SK-N-SH (cell line): ENCODE measurements at regions not wholly inside any gene's neighbourhood (a gene's known extent, or its start where the extent isn't known, plus 50 kb on each side); places are given as distances from the start of the nearest gene placed in this dataset.

Source experiments
- CTCF ChIA-PET: fragments of 300-600, 350-600 bp; formaldehyde crosslinking; extraction: SDS; loops from one replicate; lab custom pipeline; 2021; lab: Yijun Ruan, JAX
- POLR2A ChIA-PET: fragments of 350-600 bp; sonication (Branson Sonifier 250); formaldehyde crosslinking; extraction: SDS; loops from one replicate; lab custom pipeline; 2020; ENCODE audit warnings: antibody characterized with exemption, inconsistent platforms; lab: Yijun Ruan, JAX
- DNase-seq: peaks from one replicate; pipeline ENCODE4 v3.0.0; 2012
- H2AFZ ChIP-seq: fragments of 200-600 bp; sonication (generic); 2 replicates; pipeline ENCODE4 v1.8.1; 2016; ENCODE audit warnings: antibody characterized with exemption, mild to moderate bottlenecking, low read depth
- H3F3A ChIP-seq: fragments of 200-600 bp; sonication (generic); replicated peaks from 2 replicates; pipeline ENCODE3; 2016; ENCODE audit warnings: antibody characterized with exemption, mild to moderate bottlenecking; ENCODE audit not compliant: insufficient read depth
- H3K27ac ChIP-seq, 2 experiments: fragments of 200-500 bp in 1 of 2; fragments of 200-600 bp in 1 of 2; sonication (Bioruptor generic) in 1 of 2; sonication (generic), shearing (Covaris generic) in 1 of 2; 2 replicates each; pipeline versions ENCODE4 v1.5.1 to v1.6.1; 2014 to 2016; ENCODE audit warnings: low read depth in 2 of 2, inconsistent platforms in 1 of 2, low read length in 1 of 2, mild to moderate bottlenecking in 1 of 2, mixed read lengths in 1 of 2
- H3K27me3 ChIP-seq: fragments of 200-600 bp; sonication (generic), shearing (Covaris generic); 2 replicates; pipeline ENCODE4 v1.6.1; 2016; ENCODE audit warnings: mixed run types; ENCODE audit not compliant: insufficient read depth
- H3K36me3 ChIP-seq, 2 experiments: fragments of 200-500 bp in 1 of 2; fragments of 200-600 bp in 1 of 2; sonication (Bioruptor generic) in 1 of 2; sonication (generic) in 1 of 2; replicated peaks in 1 of 2; 2 replicates each; pipeline versions ENCODE3 to v1.5.1; 2014 to 2016; ENCODE audit warnings: low read length in 1 of 2, mild to moderate bottlenecking in 1 of 2; ENCODE audit not compliant: insufficient read depth in 2 of 2, control insufficient read depth in 1 of 2
- H3K4me1 ChIP-seq, 2 experiments: fragments of 200-500 bp in 1 of 2; fragments of 200-600 bp in 1 of 2; sonication (Bioruptor generic) in 1 of 2; sonication (generic), shearing (Covaris generic) in 1 of 2; 2 replicates each; pipeline versions ENCODE4 v1.5.1 to v1.6.1; 2014 to 2016; ENCODE audit warnings: low read depth in 1 of 2, low read length in 1 of 2, mixed run types in 1 of 2; ENCODE audit not compliant: insufficient read depth in 2 of 2, control insufficient read depth in 1 of 2
- H3K4me2 ChIP-seq: fragments of 200-600 bp; sonication (generic), shearing (Covaris generic); 2 replicates; pipeline ENCODE4 v1.6.1; 2017; ENCODE audit warnings: mixed run types
- H3K4me3 ChIP-seq, 2 experiments: fragments of 200-500 bp in 1 of 2; fragments of 200-600 bp in 1 of 2; sonication (Bioruptor generic) in 1 of 2; sonication (generic), shearing (Covaris generic) in 1 of 2; 2 replicates each; pipeline versions ENCODE4 v1.5.1 to v1.8.1; 2014 to 2016; ENCODE audit warnings: low read depth in 2 of 2, inconsistent platforms in 1 of 2, low read length in 1 of 2, mild to moderate bottlenecking in 1 of 2, mixed read lengths in 1 of 2, moderate library complexity in 1 of 2
- H3K79me2 ChIP-seq: fragments of 200-600 bp; sonication (generic); 2 replicates; pipeline ENCODE4 v1.8.1; 2017; ENCODE audit warnings: mild to moderate bottlenecking; ENCODE audit not compliant: insufficient read depth
- H3K9ac ChIP-seq: fragments of 200-600 bp; sonication (generic); 2 replicates; pipeline ENCODE4 v1.6.1; 2017; ENCODE audit warnings: mixed run types
- H3K9me2 ChIP-seq: fragments of 200-600 bp; sonication (generic); 2 replicates; pipeline ENCODE4 v1.6.1; 2017; ENCODE audit warnings: mixed run types
- H3K9me3 ChIP-seq: fragments of 200-600 bp; sonication (generic); 2 replicates; pipeline ENCODE4 v1.6.1; 2017; ENCODE audit warnings: mixed run types, mild to moderate bottlenecking, moderate library complexity
- H4K20me1 ChIP-seq: fragments of 200-600 bp; sonication (generic); 2 replicates; pipeline ENCODE4 v1.6.1; 2017; ENCODE audit warnings: mild to moderate bottlenecking, mixed run types; ENCODE audit not compliant: insufficient read depth
- CHD2 ChIP-seq: fragments of 150-350 bp; IDR thresholded peaks from 2 replicates; pipeline ENCODE4 v1.6.1; 2018; ENCODE audit warnings: low read length; ENCODE audit not compliant: partially characterized antibody
- EP300 ChIP-seq, 2 experiments: IDR thresholded peaks; 2 replicates each; pipeline versions ENCODE4 v1.4.0 to v1.6.1; 2012; ENCODE audit warnings: borderline replicate concordance in 1 of 2, low read depth in 1 of 2, low read length in 1 of 2
- FOXJ3 ChIP-seq: sonication (generic); formaldehyde crosslinking; IDR thresholded peaks from 2 replicates; pipeline ENCODE4 v1.5.1; 2020; ENCODE audit warnings: mild to moderate bottlenecking, missing genetic modification reagents
- GABPA ChIP-seq: IDR thresholded peaks from 2 replicates; pipeline ENCODE4 v1.4.0; 2012; ENCODE audit warnings: low read depth, mild to moderate bottlenecking
- GATA2 ChIP-seq: sonication (generic); formaldehyde crosslinking; IDR thresholded peaks from 2 replicates; pipeline ENCODE4 v1.5.0; 2020; ENCODE audit warnings: mild to moderate bottlenecking, missing genetic modification reagents
- IRF3 ChIP-seq: fragments of 150-350 bp; IDR thresholded peaks from 2 replicates; pipeline ENCODE4 v1.6.1; 2016; ENCODE audit warnings: mild to moderate bottlenecking, low read depth, low read length
- NFIC ChIP-seq: IDR thresholded peaks from 2 replicates; pipeline ENCODE4 v1.4.0; 2012; ENCODE audit warnings: borderline replicate concordance
- NRF1 ChIP-seq: IDR thresholded peaks from 2 replicates; pipeline ENCODE4 v1.6.1; 2012; ENCODE audit warnings: low read depth, mild to moderate bottlenecking, low read length
- POLR2AphosphoS5 ChIP-seq: IDR thresholded peaks from 2 replicates; pipeline ENCODE4 v1.6.1; 2012; ENCODE audit warnings: low read depth, low read length
- RCOR1 ChIP-seq: fragments of 150-350 bp; IDR thresholded peaks from 2 replicates; pipeline ENCODE4 v1.6.1; 2017; ENCODE audit warnings: antibody characterized with exemption, low read length
- RFX5 ChIP-seq: IDR thresholded peaks from 2 replicates; pipeline ENCODE4 v1.6.1; 2012; ENCODE audit warnings: mild to moderate bottlenecking, improper control_type of control experiment, low read length
- SIN3A ChIP-seq: IDR thresholded peaks from 2 replicates; pipeline ENCODE4 v1.6.1; 2012; ENCODE audit warnings: low read depth, mild to moderate bottlenecking, low read length, moderate library complexity, borderline replicate concordance
- SMC3 ChIP-seq: IDR thresholded peaks from 2 replicates; pipeline ENCODE4 v1.6.1; 2012; ENCODE audit warnings: low read depth, low read length, improper control_type of control experiment
- TAF1 ChIP-seq: IDR thresholded peaks from 2 replicates; pipeline ENCODE4 v1.6.1; 2012; ENCODE audit warnings: low read depth, mild to moderate bottlenecking, low read length, moderate library complexity, borderline replicate concordance
- TCF12 ChIP-seq: IDR thresholded peaks from 2 replicates; pipeline ENCODE4 v1.4.0; 2012
- USF2 ChIP-seq: fragments of 150-350 bp; IDR thresholded peaks from 2 replicates; pipeline ENCODE4 v1.6.1; 2017; ENCODE audit warnings: antibody characterized with exemption, low read length, low read depth, borderline replicate concordance
- WGBS: methylation state at CpG from one replicate; pipeline ENCODE4 v1.1.6; 2017; ENCODE audit warnings: low lambda C conversion rate; 5-methylcytosine and 5-hydroxymethylcytosine counted together
- TF ChIP-seq, protein P1 (sequence below): IDR thresholded peaks from 2 replicates; pipeline ENCODE4 v1.4.0; 2012; ENCODE audit warnings: low read depth, borderline replicate concordance
- TF ChIP-seq, protein P2 (sequence below): IDR thresholded peaks from 2 replicates; pipeline ENCODE4 v1.6.1; 2012; ENCODE audit warnings: mild to moderate bottlenecking, low read depth, low read length, moderate library complexity
- TF ChIP-seq, protein P3 (sequence below): IDR thresholded peaks from 2 replicates; pipeline ENCODE4; 2012

DNA sequence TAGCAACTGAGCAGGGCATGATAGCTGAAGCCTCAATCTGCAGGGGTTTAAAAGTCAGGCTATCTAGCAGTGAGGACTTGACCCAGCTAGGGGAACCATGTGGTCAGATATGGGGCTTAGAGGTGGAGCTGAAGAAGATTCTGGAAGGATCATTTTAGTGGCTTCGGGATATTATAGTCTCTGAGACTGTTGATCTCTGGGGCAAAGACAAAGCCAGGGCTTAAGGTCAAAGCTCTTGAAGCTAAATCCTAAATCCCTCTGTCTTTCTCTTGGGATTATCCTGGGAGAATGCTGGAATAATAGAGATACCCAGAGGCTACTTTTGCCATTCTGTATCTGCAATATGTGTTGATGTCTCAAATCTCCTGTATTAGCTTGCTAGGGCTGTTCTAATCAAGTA lies 132.2 kb downstream of the DHX35 start:
- POLR2A ChIA-PET, result no interaction called here
- no peak overlapping the region for H3K4me2 ChIP-seq
- no peaks in the 10 kb centered on the region for H3K9me3 ChIP-seq
- H2AFZ ChIP-seq, result no peak overlapping the region
- H3K9me2 ChIP-seq, result no peaks in the 10 kb centered on the region
- H3K9ac ChIP-seq, result no peak overlapping the region
- no peaks in the 10 kb centered on the region for H3K79me2 ChIP-seq
- no peaks in the 10 kb centered on the region for H3K4me1 ChIP-seq
- CTCF ChIA-PET, result interaction anchor here (0.9 to 21.7 kb wide), 3 partner anchors 14 to 42 kb away, joined by 3 to 444 read pairs (median 4); no protein-coding TSS in a partner anchor
- DNase-seq, result no peak
- no peak for TF ChIP-seq TAF1
- TF ChIP-seq IRF3, result no peak
- no peak for TF ChIP-seq RCOR1
- TF ChIP-seq GABPA, result no peak
- H3K27ac ChIP-seq, result no peak overlapping the region
- no peaks in the 10 kb centered on the region for H3F3A ChIP-seq
- no peaks in the 10 kb centered on the region for H3K27me3 ChIP-seq
- WGBS, result 38% methylated on average over 1 of the region's 1 CpG
- no peaks in the 10 kb centered on the region for H3K36me3 ChIP-seq
- H3K4me3 ChIP-seq, result no peak overlapping the region
- H4K20me1 ChIP-seq, result no peaks in the 10 kb centered on the region

GRCh38 chr20:39092733-39093410 lies 130.7 kb downstream of the DHX35 start:
- no peak for TF ChIP-seq NFIC
- no peak for TF ChIP-seq SMC3
- TF ChIP-seq, protein P1, sequence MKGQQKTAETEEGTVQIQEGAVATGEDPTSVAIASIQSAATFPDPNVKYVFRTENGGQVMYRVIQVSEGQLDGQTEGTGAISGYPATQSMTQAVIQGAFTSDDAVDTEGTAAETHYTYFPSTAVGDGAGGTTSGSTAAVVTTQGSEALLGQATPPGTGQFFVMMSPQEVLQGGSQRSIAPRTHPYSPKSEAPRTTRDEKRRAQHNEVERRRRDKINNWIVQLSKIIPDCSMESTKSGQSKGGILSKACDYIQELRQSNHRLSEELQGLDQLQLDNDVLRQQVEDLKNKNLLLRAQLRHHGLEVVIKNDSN, result no peak
- no peak for TF ChIP-seq CHD2
- TF ChIP-seq TCF12, result no peak
- no peak for TF ChIP-seq GATA2 (CRISPR knock-in tag)
- no peak for TF ChIP-seq RFX5
- TF ChIP-seq SIN3A, result no peak
- TF ChIP-seq, protein P2, sequence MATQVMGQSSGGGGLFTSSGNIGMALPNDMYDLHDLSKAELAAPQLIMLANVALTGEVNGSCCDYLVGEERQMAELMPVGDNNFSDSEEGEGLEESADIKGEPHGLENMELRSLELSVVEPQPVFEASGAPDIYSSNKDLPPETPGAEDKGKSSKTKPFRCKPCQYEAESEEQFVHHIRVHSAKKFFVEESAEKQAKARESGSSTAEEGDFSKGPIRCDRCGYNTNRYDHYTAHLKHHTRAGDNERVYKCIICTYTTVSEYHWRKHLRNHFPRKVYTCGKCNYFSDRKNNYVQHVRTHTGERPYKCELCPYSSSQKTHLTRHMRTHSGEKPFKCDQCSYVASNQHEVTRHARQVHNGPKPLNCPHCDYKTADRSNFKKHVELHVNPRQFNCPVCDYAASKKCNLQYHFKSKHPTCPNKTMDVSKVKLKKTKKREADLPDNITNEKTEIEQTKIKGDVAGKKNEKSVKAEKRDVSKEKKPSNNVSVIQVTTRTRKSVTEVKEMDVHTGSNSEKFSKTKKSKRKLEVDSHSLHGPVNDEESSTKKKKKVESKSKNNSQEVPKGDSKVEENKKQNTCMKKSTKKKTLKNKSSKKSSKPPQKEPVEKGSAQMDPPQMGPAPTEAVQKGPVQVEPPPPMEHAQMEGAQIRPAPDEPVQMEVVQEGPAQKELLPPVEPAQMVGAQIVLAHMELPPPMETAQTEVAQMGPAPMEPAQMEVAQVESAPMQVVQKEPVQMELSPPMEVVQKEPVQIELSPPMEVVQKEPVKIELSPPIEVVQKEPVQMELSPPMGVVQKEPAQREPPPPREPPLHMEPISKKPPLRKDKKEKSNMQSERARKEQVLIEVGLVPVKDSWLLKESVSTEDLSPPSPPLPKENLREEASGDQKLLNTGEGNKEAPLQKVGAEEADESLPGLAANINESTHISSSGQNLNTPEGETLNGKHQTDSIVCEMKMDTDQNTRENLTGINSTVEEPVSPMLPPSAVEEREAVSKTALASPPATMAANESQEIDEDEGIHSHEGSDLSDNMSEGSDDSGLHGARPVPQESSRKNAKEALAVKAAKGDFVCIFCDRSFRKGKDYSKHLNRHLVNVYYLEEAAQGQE, result no peak
- no peak for TF ChIP-seq USF2
- no peak for TF ChIP-seq FOXJ3 (CRISPR knock-in tag)
- TF ChIP-seq POLR2AphosphoS5, result no peak
- TF ChIP-seq, protein P3, sequence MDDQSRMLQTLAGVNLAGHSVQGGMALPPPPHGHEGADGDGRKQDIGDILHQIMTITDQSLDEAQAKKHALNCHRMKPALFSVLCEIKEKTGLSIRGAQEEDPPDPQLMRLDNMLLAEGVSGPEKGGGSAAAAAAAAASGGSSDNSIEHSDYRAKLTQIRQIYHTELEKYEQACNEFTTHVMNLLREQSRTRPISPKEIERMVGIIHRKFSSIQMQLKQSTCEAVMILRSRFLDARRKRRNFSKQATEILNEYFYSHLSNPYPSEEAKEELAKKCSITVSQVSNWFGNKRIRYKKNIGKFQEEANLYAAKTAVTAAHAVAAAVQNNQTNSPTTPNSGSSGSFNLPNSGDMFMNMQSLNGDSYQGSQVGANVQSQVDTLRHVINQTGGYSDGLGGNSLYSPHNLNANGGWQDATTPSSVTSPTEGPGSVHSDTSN, result no peak
- no peak for TF ChIP-seq TAF1
- no peak for TF ChIP-seq NRF1
- no peak for TF ChIP-seq EP300 (IDR thresholded peaks at IDR 0.05; ENCODE audit: borderline replicate concordance in 1 of 2, low read depth in 1 of 2, low read length in 1 of 2)
- no peak for TF ChIP-seq GABPA
- TF ChIP-seq, all 33 proteins: peak for 0
- Histone ChIP-seq H3K9ac (no peak overlapping the region), H3F3A (no peaks in the 10 kb centered on the region), H3K27me3 (no peaks in the 10 kb centered on the region), H3K9me2 (no peaks in the 10 kb centered on the region), H3K4me3 (no peak overlapping the region), H3K36me3 (no peaks in the 10 kb centered on the region), H2AFZ (no peak overlapping the region), H3K4me2 (no peak overlapping the region), H3K79me2 (no peaks in the 10 kb centered on the region), H3K4me1 (no peaks in the 10 kb centered on the region), H3K9me3 (no peaks in the 10 kb centered on the region), H4K20me1 (no peaks in the 10 kb centered on the region), H3K27ac (no peak overlapping the region)
- POLR2A ChIA-PET, result no interaction called here
- WGBS, result 36% methylated on average over 3 of the region's 3 CpGs
- no peak for DNase-seq
- CTCF ChIA-PET, result interaction anchor here (1.0 to 21.7 kb wide), 4 partner anchors 12 to 41 kb away, joined by 3 to 444 read pairs (median 14); no protein-coding TSS in a partner anchor
